Right atrium auricular region (tissue), 2 donors: ENCODE measurements at regions not wholly inside any gene's neighbourhood (a gene's known extent, or its start where the extent isn't known, plus 50 kb on each side); places are given as distances from the start of the nearest gene placed in this dataset.

Experiments used
- DNase-seq: peaks from one replicate; pipeline ENCODE4 v3.0.0-alpha.2; 2019; ENCODE audit warnings: low spot score
- H3K27ac ChIP-seq, 2 donors: fragments of 200-600 bp; sonication (generic); 1 replicate in 1 of 2; 2 replicates in 1 of 2; pipeline ENCODE4 v1.5.1; 2016 to 2019
- H3K27me3 ChIP-seq, 2 donors: fragments of 200-600 bp; sonication (generic); one replicate each; pipeline versions ENCODE4 v1.5.1 to v1.6.0; 2017 to 2019
- H3K36me3 ChIP-seq: fragments of 200-600 bp; sonication (generic); one replicate; pipeline ENCODE4 v1.5.1; 2016
- H3K4me1 ChIP-seq, 2 donors: fragments of 200-600 bp; sonication (generic); one replicate each; pipeline versions ENCODE4 v1.5.1 to v1.6.0; 2017 to 2019
- H3K4me3 ChIP-seq, 2 donors: fragments of 200-600 bp; sonication (generic); 1 replicate in 1 of 2; 2 replicates in 1 of 2; pipeline ENCODE4 v1.5.1; 2017 to 2019; ENCODE audit warnings: mild to moderate bottlenecking in 1 of 2, moderate library complexity in 1 of 2
- H3K9me3 ChIP-seq, 2 donors: fragments of 200-600 bp; sonication (generic); one replicate each; pipeline ENCODE4 v1.5.1; 2019
- CTCF ChIP-seq, 2 donors: fragments of 200-600 bp; sonication (generic); IDR thresholded peaks; one replicate each; pipeline ENCODE4 v1.5.1; 2019; ENCODE audit warnings: antibody characterized with exemption in 2 of 2

- no peaks in the 10 kb centered on the region for H3K36me3 ChIP-seq
- no peak overlapping the region for H3K27ac ChIP-seq
- no peak overlapping the region for H3K4me3 ChIP-seq
- H3K27me3 ChIP-seq: no peaks in the 10 kb centered on the region
- no peak for DNase-seq
- H3K4me1 ChIP-seq: no peaks in the 10 kb centered on the region
- no peaks in the 10 kb centered on the region for H3K9me3 ChIP-seq
- TF ChIP-seq CTCF (IDR thresholded peaks at IDR 0.05): no peak
Observed at GRCh38 chr15:70311821-70312220, 214.1 kb upstream of the TLE3 start.

- no peaks in the 10 kb centered on the region for H3K4me1 ChIP-seq
- H3K9me3 ChIP-seq: peaks cover 0 to 11% of the 10 kb centered on the region in 2 donors
- no peak for DNase-seq
- H3K36me3 ChIP-seq: no peaks in the 10 kb centered on the region
- H3K4me3 ChIP-seq: no peak overlapping the region
- H3K27me3 ChIP-seq: no peaks in the 10 kb centered on the region
- no peak for TF ChIP-seq CTCF (IDR thresholded peaks at IDR 0.05)
- H3K27ac ChIP-seq: no peak overlapping the region
Observed at GRCh38 chr15:70309716-70310115, 212.0 kb upstream of the TLE3 start.

- Histone ChIP-seq H3K4me1 (no peaks in the 10 kb centered on the region), H3K9me3 (peaks cover 3 to 16% of the 10 kb centered on the region in 2 donors), H3K27ac (no peak overlapping the region), H3K36me3 (no peaks in the 10 kb centered on the region), H3K27me3 (no peaks in the 10 kb centered on the region), H3K4me3 (no peak overlapping the region)
- no peak for DNase-seq
- no peak for TF ChIP-seq CTCF (IDR thresholded peaks at IDR 0.05)
Observed at GRCh38 chr15:70308735-70309434, 211.2 kb upstream of the TLE3 start.

GRCh38 chr15:70308011-70308734 lies 210.5 kb upstream of the TLE3 start:
- DNase-seq: no peak
- Histone ChIP-seq H3K27ac (no peak overlapping the region), H3K36me3 (no peaks in the 10 kb centered on the region), H3K4me1 (no peaks in the 10 kb centered on the region), H3K27me3 (no peaks in the 10 kb centered on the region), H3K9me3 (peaks cover 3 to 16% of the 10 kb centered on the region in 2 donors), H3K4me3 (no peak overlapping the region)
- TF ChIP-seq CTCF (IDR thresholded peaks at IDR 0.05): no peak

- TF ChIP-seq CTCF (IDR thresholded peaks at IDR 0.05): no peak
- H3K36me3 ChIP-seq: no peaks in the 10 kb centered on the region
- no peaks in the 10 kb centered on the region for H3K27me3 ChIP-seq
- H3K27ac ChIP-seq: no peak overlapping the region
- H3K4me3 ChIP-seq: no peak overlapping the region
- DNase-seq: no peak
- H3K4me1 ChIP-seq: no peaks in the 10 kb centered on the region
- peaks cover 3 to 16% of the 10 kb centered on the region in 2 donors for H3K9me3 ChIP-seq
Observed at GRCh38 chr15:70306582-70306981, 208.9 kb upstream of the TLE3 start.
